OCI-LY3 (cell line): ENCODE measurements at regions not wholly inside any gene's neighbourhood (a gene's known extent, or its start where the extent isn't known, plus 50 kb on each side); places are given as distances from the start of the nearest gene placed in this dataset.

ENCODE experiments used
- EZH2phosphoT487 ChIP-seq: fragments of 200-600 bp; shearing (Covaris generic); IDR thresholded peaks from 2 replicates; pipeline ENCODE4 v1.6.1; 2018; ENCODE audit warnings: antibody characterized with exemption, mixed run types, low read depth
- TF ChIP-seq, protein P1 (sequence below): fragments of 200-600, 300-600 bp; sonication (generic); IDR thresholded peaks from 2 replicates; pipeline ENCODE4 v1.5.1; 2014; ENCODE audit warnings: antibody characterized with exemption, low read length, low read depth

DNA sequence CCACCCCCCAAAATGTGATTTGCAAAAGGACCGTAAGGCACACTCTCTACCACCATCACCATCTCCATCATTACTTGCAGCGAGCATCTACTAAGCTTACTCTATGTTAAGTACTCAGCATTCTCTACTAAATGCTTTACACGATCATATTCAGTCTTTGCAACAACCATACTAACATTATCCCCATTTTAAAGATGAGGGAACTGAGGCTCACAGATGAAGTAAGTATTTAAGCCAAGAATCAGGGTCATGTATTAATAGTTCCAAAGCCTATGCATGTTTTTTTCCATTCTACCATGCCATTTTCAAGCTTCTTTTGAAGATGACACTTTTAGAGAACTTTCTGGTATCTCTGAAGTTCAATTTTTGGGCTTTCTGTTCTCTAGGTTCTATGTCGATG is 121.7 kb upstream of the ANKRD55 start:
- TF ChIP-seq, protein P1, sequence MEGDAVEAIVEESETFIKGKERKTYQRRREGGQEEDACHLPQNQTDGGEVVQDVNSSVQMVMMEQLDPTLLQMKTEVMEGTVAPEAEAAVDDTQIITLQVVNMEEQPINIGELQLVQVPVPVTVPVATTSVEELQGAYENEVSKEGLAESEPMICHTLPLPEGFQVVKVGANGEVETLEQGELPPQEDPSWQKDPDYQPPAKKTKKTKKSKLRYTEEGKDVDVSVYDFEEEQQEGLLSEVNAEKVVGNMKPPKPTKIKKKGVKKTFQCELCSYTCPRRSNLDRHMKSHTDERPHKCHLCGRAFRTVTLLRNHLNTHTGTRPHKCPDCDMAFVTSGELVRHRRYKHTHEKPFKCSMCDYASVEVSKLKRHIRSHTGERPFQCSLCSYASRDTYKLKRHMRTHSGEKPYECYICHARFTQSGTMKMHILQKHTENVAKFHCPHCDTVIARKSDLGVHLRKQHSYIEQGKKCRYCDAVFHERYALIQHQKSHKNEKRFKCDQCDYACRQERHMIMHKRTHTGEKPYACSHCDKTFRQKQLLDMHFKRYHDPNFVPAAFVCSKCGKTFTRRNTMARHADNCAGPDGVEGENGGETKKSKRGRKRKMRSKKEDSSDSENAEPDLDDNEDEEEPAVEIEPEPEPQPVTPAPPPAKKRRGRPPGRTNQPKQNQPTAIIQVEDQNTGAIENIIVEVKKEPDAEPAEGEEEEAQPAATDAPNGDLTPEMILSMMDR: no peak
- TF ChIP-seq EZH2phosphoT487: no peak
